WTC11 (cell line): ENCODE measurements at regions not wholly inside any gene's neighbourhood (a gene's known extent, or its start where the extent isn't known, plus 50 kb on each side); places are given as distances from the start of the nearest gene placed in this dataset.

Source experiments
- ATAC-seq: fragments of 200-7000 bp; cut with Tn5 transposase; 2 replicates; pipeline ENCODE4 v1.10.0; 2021; ENCODE audit warnings: mild to moderate bottlenecking, moderate library complexity
- CTCF ChIA-PET: fragments of 300-600 bp; sonication (Branson Sonifier 250); formaldehyde crosslinking; loops from one replicate; lab custom pipeline; 2021; ENCODE audit warnings: antibody characterized with exemption; lab: Charles Lee
- POLR2A ChIA-PET: fragments of 350-600 bp; sonication (Branson Sonifier 250); formaldehyde crosslinking; loops from one replicate; lab custom pipeline; 2021; ENCODE audit warnings: antibody characterized with exemption; lab: Charles Lee
- DNase-seq: peaks from one replicate; pipeline ENCODE4 v3.0.0; 2021; ENCODE audit warnings: low spot score
- H3K27ac Mint-ChIP-seq: 2 replicates; pipeline ENCODE4 v1.8.0; 2021; ENCODE audit warnings: mixed read lengths
- H3K27me3 Mint-ChIP-seq: 2 replicates; pipeline ENCODE4 v1.8.0; 2021; ENCODE audit warnings: low read depth, mild to moderate bottlenecking, moderate library complexity, mixed read lengths
- H3K36me3 Mint-ChIP-seq: 2 replicates; pipeline ENCODE4 v1.8.0; 2021; ENCODE audit warnings: mixed read lengths
- H3K4me1 Mint-ChIP-seq: 2 replicates; pipeline ENCODE4 v1.8.0; 2022; ENCODE audit warnings: mixed read lengths
- H3K4me3 Mint-ChIP-seq: 2 replicates; pipeline ENCODE4 v1.8.0; 2021; ENCODE audit warnings: mild to moderate bottlenecking, moderate library complexity, mixed read lengths
- H3K9me3 Mint-ChIP-seq: 2 replicates; pipeline ENCODE4 v1.8.0; 2021; ENCODE audit warnings: mixed read lengths
- ATF2 ChIP-seq: sonication (generic); formaldehyde crosslinking; IDR thresholded peaks from 2 replicates; pipeline ENCODE4 v1.8.1; 2022; ENCODE audit warnings: low read depth, missing genetic modification reagents, borderline replicate concordance
- E2F1 ChIP-seq: sonication (generic); formaldehyde crosslinking; IDR thresholded peaks from 2 replicates; pipeline ENCODE4 v1.8.0; 2022; ENCODE audit warnings: mild to moderate bottlenecking, missing genetic modification reagents
- E2F4 ChIP-seq: sonication (generic); formaldehyde crosslinking; IDR thresholded peaks from 2 replicates; pipeline ENCODE4 v1.8.1; 2022; ENCODE audit warnings: low read depth, mild to moderate bottlenecking, moderate library complexity, missing genetic modification reagents, borderline replicate concordance
- ERG ChIP-seq: fragments of 250-450 bp; sonication (Bioruptor Pico); IDR thresholded peaks from 2 replicates; pipeline ENCODE4 v1.8.0; 2021; ENCODE audit warnings: mild to moderate bottlenecking
- FOXP1 ChIP-seq: sonication (generic); formaldehyde crosslinking; IDR thresholded peaks from 2 replicates; pipeline ENCODE4 v1.8.0; 2022; ENCODE audit warnings: missing genetic modification reagents, mild to moderate bottlenecking, moderate library complexity, borderline replicate concordance
- FOXP4 ChIP-seq: sonication (generic); formaldehyde crosslinking; IDR thresholded peaks from 2 replicates; pipeline ENCODE4 v1.8.0; 2022; ENCODE audit warnings: mild to moderate bottlenecking, missing genetic modification reagents
- HMGXB4 ChIP-seq: sonication (generic); formaldehyde crosslinking; IDR thresholded peaks from 2 replicates; pipeline ENCODE4 v1.8.1; 2023; ENCODE audit warnings: mild to moderate bottlenecking, moderate library complexity, missing genetic modification reagents
- IRF1 ChIP-seq: sonication (generic); formaldehyde crosslinking; IDR thresholded peaks from 2 replicates; pipeline ENCODE4 v1.8.0; 2023; ENCODE audit warnings: missing genetic modification reagents
- NFATC4 ChIP-seq: fragments of 250-450 bp; sonication (Bioruptor Pico); IDR thresholded peaks from 2 replicates; pipeline ENCODE4 v1.9.0; 2021; ENCODE audit warnings: mild to moderate bottlenecking
- NFE2L1 ChIP-seq: sonication (generic); formaldehyde crosslinking; IDR thresholded peaks from 2 replicates; pipeline ENCODE4 v1.8.1; 2023; ENCODE audit warnings: missing genetic modification reagents
- NFYB ChIP-seq: sonication (generic); formaldehyde crosslinking; conservative IDR thresholded peaks from 2 replicates; pipeline ENCODE4 v1.8.0; 2022; ENCODE audit warnings: low read depth, missing genetic modification reagents
- SMAD3 ChIP-seq: sonication (generic); formaldehyde crosslinking; IDR thresholded peaks from 2 replicates; pipeline ENCODE4 v1.8.0; 2022; ENCODE audit warnings: missing genetic modification reagents, mild to moderate bottlenecking, borderline replicate concordance
- ZNF138 ChIP-seq: sonication (generic); formaldehyde crosslinking; conservative IDR thresholded peaks from 2 replicates; pipeline ENCODE4 v1.8.1; 2022; ENCODE audit warnings: mild to moderate bottlenecking, moderate library complexity, missing genetic modification reagents
- ZNF263 ChIP-seq: sonication (generic); formaldehyde crosslinking; IDR thresholded peaks from 2 replicates; pipeline ENCODE4 v1.8.1; 2022; ENCODE audit warnings: low read depth, mild to moderate bottlenecking, moderate library complexity, missing genetic modification reagents
- ZNF281 ChIP-seq: sonication (generic); formaldehyde crosslinking; IDR thresholded peaks from 2 replicates; pipeline ENCODE4 v1.8.0; 2023; ENCODE audit warnings: mild to moderate bottlenecking, missing genetic modification reagents
- ZNF396 ChIP-seq: fragments of 250-450 bp; sonication (Bioruptor Pico); IDR thresholded peaks from 2 replicates; pipeline ENCODE4 v1.8.0; 2021; ENCODE audit warnings: mild to moderate bottlenecking, moderate library complexity, borderline replicate concordance
- ZNF671 ChIP-seq: fragments of 250-450 bp; sonication (Bioruptor Pico); IDR thresholded peaks from 2 replicates; pipeline ENCODE4 v1.8.0; 2021; ENCODE audit warnings: mild to moderate bottlenecking
- ZSCAN18 ChIP-seq: fragments of 250-450 bp; sonication (Bioruptor Pico); IDR thresholded peaks from 2 replicates; pipeline ENCODE4 v2.1.2; 2022; ENCODE audit warnings: mild to moderate bottlenecking, moderate library complexity

- POLR2A ChIA-PET: no interaction called here
- Mint-ChIP-seq H3K27me3 (no peaks in the 10 kb centered on the region), H3K27ac (no peak overlapping the region), H3K4me3 (no peak overlapping the region)
- DNase-seq: no peak
- no peak for ATAC-seq
- no peak for TF ChIP-seq NFE2L1 (CRISPR knock-in tag)
- TF ChIP-seq NFYB (CRISPR knock-in tag): no peak
- no peak for TF ChIP-seq E2F1 (CRISPR knock-in tag)
- TF ChIP-seq IRF1 (CRISPR knock-in tag): no peak
- TF ChIP-seq ZNF671 (CRISPR knock-in tag): no peak
- TF ChIP-seq ZSCAN18 (CRISPR knock-in tag): no peak
- TF ChIP-seq E2F4: no peak
- TF ChIP-seq ZNF281: no peak
- TF ChIP-seq ERG (CRISPR knock-in tag): no peak
- no peak for TF ChIP-seq NFATC4 (CRISPR knock-in tag)
- no peak for TF ChIP-seq SMAD3 (CRISPR knock-in tag)
- TF ChIP-seq FOXP1 (CRISPR knock-in tag): no peak
- no peak for TF ChIP-seq FOXP4 (CRISPR knock-in tag)
- TF ChIP-seq, all 79 proteins: peak for 0
- CTCF ChIA-PET: no interaction called here
- Mint-ChIP-seq H3K9me3 (no peaks in the 10 kb centered on the region), H3K36me3 (no peaks in the 10 kb centered on the region), H3K4me1 (no peaks in the 10 kb centered on the region)
Observed at GRCh38 chr7:152495867-152496266, 60.1 kb upstream of the KMT2C start.

- no peak for ATAC-seq
- POLR2A ChIA-PET: no interaction called here
- Mint-ChIP-seq H3K27me3 (no peaks in the 10 kb centered on the region), H3K27ac (no peak overlapping the region), H3K9me3 (no peaks in the 10 kb centered on the region), H3K4me1 (peaks cover 3% of the 10 kb centered on the region; the same call in 1 of the 2 replicates), H3K4me3 (no peak overlapping the region), H3K36me3 (no peaks in the 10 kb centered on the region)
- CTCF ChIA-PET: interaction anchor here (0.7 kb wide), 1 partner anchor 757 kb away, joined by 4 read pairs; no protein-coding TSS in a partner anchor
- no peak for DNase-seq
- TF ChIP-seq ZNF263 (CRISPR knock-in tag) (no peak), HMGXB4 (CRISPR knock-in tag) (no peak), ZNF396 (CRISPR knock-in tag) (no peak), ATF2 (CRISPR knock-in tag) (no peak), FOXP1 (CRISPR knock-in tag) (no peak), NFYB (CRISPR knock-in tag) (no peak), ZNF138 (CRISPR knock-in tag) (no peak)
Observed at GRCh38 chr7:152492952-152493351, 57.1 kb upstream of the KMT2C start.
